H9 (cell line): ENCODE measurements at regions not wholly inside any gene's neighbourhood (a gene's known extent, or its start where the extent isn't known, plus 50 kb on each side); places are given as distances from the start of the nearest gene placed in this dataset.

Source experiments
- DNase-seq: peaks from one replicate; pipeline ENCODE4 v3.0.0-alpha.2; 2017
- H2AFZ ChIP-seq: one replicate; pipeline ENCODE4 v1.6.1; 2013; ENCODE audit warnings: mild to moderate bottlenecking, low read length, control low read depth, moderate library complexity
- H2AK5ac ChIP-seq: 2 replicates; pipeline ENCODE4 v1.6.1; 2013; ENCODE audit warnings: low read length, control low read depth, mixed read lengths; ENCODE audit not compliant: insufficient read length
- H2BK120ac ChIP-seq: one replicate; pipeline ENCODE4 v1.6.1; 2013; ENCODE audit warnings: low read depth, mild to moderate bottlenecking, low read length, control low read depth, inconsistent platforms; ENCODE audit not compliant: poor library complexity, severe bottlenecking
- H2BK12ac ChIP-seq: 2 replicates; pipeline ENCODE4 v1.6.1; 2013; ENCODE audit warnings: low read length, control low read depth, mixed read lengths, low read depth; ENCODE audit not compliant: insufficient read length
- H2BK15ac ChIP-seq: 2 replicates; pipeline ENCODE4 v1.6.1; 2013; ENCODE audit warnings: low read depth, low read length, control low read depth
- H2BK20ac ChIP-seq: one replicate; pipeline ENCODE4 v1.6.1; 2013; ENCODE audit warnings: low read depth, mild to moderate bottlenecking, low read length, control low read depth, inconsistent platforms; ENCODE audit not compliant: poor library complexity, severe bottlenecking
- H2BK5ac ChIP-seq: 2 replicates; pipeline ENCODE4 v1.6.1; 2013; ENCODE audit warnings: low read length, control low read depth, mixed read lengths; ENCODE audit not compliant: insufficient read length
- H3K14ac ChIP-seq: 2 replicates; pipeline ENCODE4 v1.6.1; 2013; ENCODE audit warnings: low read length, control low read depth; ENCODE audit not compliant: insufficient read depth
- H3K18ac ChIP-seq: 2 replicates; pipeline ENCODE4 v1.6.1; 2013; ENCODE audit warnings: low read depth, mild to moderate bottlenecking, mixed read lengths, low read length, control low read depth; ENCODE audit not compliant: insufficient read length
- H3K23ac ChIP-seq: 2 replicates; pipeline ENCODE4 v1.6.1; 2013; ENCODE audit warnings: low read length, control low read depth, mixed read lengths, low read depth; ENCODE audit not compliant: insufficient read length
- H3K23me2 ChIP-seq: 2 replicates; pipeline ENCODE4 v1.6.1; 2013; ENCODE audit warnings: low read depth, mild to moderate bottlenecking, mixed read lengths, low read length, control low read depth; ENCODE audit not compliant: insufficient read length, poor library complexity, severe bottlenecking
- H3K27ac ChIP-seq: 2 replicates; pipeline ENCODE4 v1.5.1; 2013; ENCODE audit warnings: low read length, control low read depth, mixed read lengths, low read depth; ENCODE audit not compliant: insufficient read length
- H3K27me3 ChIP-seq: 2 replicates; pipeline ENCODE4 v1.6.1; 2013; ENCODE audit warnings: low read length, control low read depth, inconsistent platforms; ENCODE audit not compliant: insufficient read depth
- H3K4ac ChIP-seq: 2 replicates; pipeline ENCODE4 v1.6.1; 2013; ENCODE audit warnings: low read depth, mild to moderate bottlenecking, control low read depth, inconsistent platforms, low read length, moderate library complexity
- H3K4me1 ChIP-seq: 2 replicates; pipeline ENCODE4 v1.6.1; 2013; ENCODE audit warnings: low read length, control low read depth, inconsistent platforms; ENCODE audit not compliant: insufficient read depth
- H3K4me2 ChIP-seq: 2 replicates; pipeline ENCODE4 v1.6.1; 2013; ENCODE audit warnings: low read length, control low read depth, mixed read lengths; ENCODE audit not compliant: insufficient read length, insufficient read depth
- H3K56ac ChIP-seq: 2 replicates; pipeline ENCODE4 v1.6.1; 2013; ENCODE audit warnings: low read depth, mild to moderate bottlenecking, mixed read lengths, low read length, control low read depth; ENCODE audit not compliant: insufficient read length
- H3K79me1 ChIP-seq: 2 replicates; pipeline ENCODE4 v1.6.1; 2013; ENCODE audit warnings: low read depth, mild to moderate bottlenecking, moderate library complexity, low read length, control low read depth, inconsistent platforms; ENCODE audit not compliant: insufficient read depth, poor library complexity, severe bottlenecking
- H3K79me2 ChIP-seq: 2 replicates; pipeline ENCODE4 v1.6.1; 2013; ENCODE audit warnings: low read length, control low read depth, inconsistent platforms; ENCODE audit not compliant: insufficient read depth
- H3K9ac ChIP-seq: 2 replicates; pipeline ENCODE4 v1.6.1; 2013; ENCODE audit warnings: low read length, control low read depth, mixed read lengths; ENCODE audit not compliant: insufficient read length; ENCODE audit errors: extremely low read depth
- H3K9me3 ChIP-seq: one replicate; pipeline ENCODE4 v1.6.1; 2013; ENCODE audit warnings: low read depth, low read length, inconsistent platforms; ENCODE audit not compliant: control insufficient read depth
- H3T11ph ChIP-seq: one replicate; pipeline ENCODE4 v1.6.1; 2013; ENCODE audit warnings: mild to moderate bottlenecking, low read length, control low read depth, inconsistent platforms
- H4K20me1 ChIP-seq: one replicate; pipeline ENCODE4 v1.6.1; 2013; ENCODE audit not compliant: control insufficient read depth, insufficient read length, insufficient read depth
- H4K5ac ChIP-seq: 2 replicates; pipeline ENCODE4 v1.6.1; 2013; ENCODE audit warnings: low read depth, mild to moderate bottlenecking, mixed read lengths, low read length, control low read depth; ENCODE audit not compliant: insufficient read length
- H4K8ac ChIP-seq: replicated peaks from 2 replicates; pipeline ENCODE4 v1.6.1; 2013; ENCODE audit warnings: low read length, control low read depth, mixed read lengths, low read depth; ENCODE audit not compliant: insufficient read length
- H4K91ac ChIP-seq: 2 replicates; pipeline ENCODE4 v1.6.1; 2013; ENCODE audit warnings: low read depth, mild to moderate bottlenecking, moderate library complexity, mixed read lengths, low read length, control low read depth; ENCODE audit not compliant: insufficient read length
- H3K27ac Mint-ChIP-seq, 3 experiments: 2 replicates in 2 of 3; 3 replicates in 1 of 3; pipeline ENCODE4 v1.8.0; 2020 to 2021; ENCODE audit warnings: mixed read lengths in 3 of 3, mild to moderate bottlenecking in 1 of 3, moderate library complexity in 1 of 3
- H3K27me3 Mint-ChIP-seq: 2 replicates; pipeline ENCODE4 v1.8.0; 2021; ENCODE audit warnings: low read depth, mild to moderate bottlenecking, moderate library complexity, mixed read lengths
- H3K36me3 Mint-ChIP-seq, 3 experiments: 2 replicates in 2 of 3; 3 replicates in 1 of 3; pipeline ENCODE4 v1.8.0; 2020 to 2021; ENCODE audit warnings: low read depth in 3 of 3, mixed read lengths in 3 of 3; ENCODE audit not compliant: insufficient read depth in 1 of 3
- H3K4me1 Mint-ChIP-seq, 2 experiments: 2 replicates each; pipeline ENCODE4 v1.8.0; 2020; ENCODE audit warnings: mixed read lengths in 2 of 2
- H3K4me3 Mint-ChIP-seq, 2 experiments: 2 replicates in 1 of 2; 3 replicates in 1 of 2; pipeline ENCODE4 v1.8.0; 2020 to 2021; ENCODE audit warnings: mild to moderate bottlenecking in 2 of 2, mixed read lengths in 2 of 2, moderate library complexity in 1 of 2
- H3K9me3 Mint-ChIP-seq, 2 experiments: 2 replicates in 1 of 2; 3 replicates in 1 of 2; pipeline ENCODE4 v1.8.0; 2020; ENCODE audit warnings: mild to moderate bottlenecking in 2 of 2, mixed read lengths in 2 of 2, moderate library complexity in 1 of 2
- WGBS: extraction: QIAGEN DNeasy Blood & Tissue Kit; methylation state at CpG from one replicate; pipeline ENCODE4 v1.1.7; 2013; ENCODE audit warnings: missing lambda C conversion rate, low lambda C conversion rate, mixed read lengths; ENCODE audit not compliant: insufficient read length; ENCODE audit errors: extremely low coverage; 5-methylcytosine and 5-hydroxymethylcytosine counted together
- TF ChIP-seq, protein P1 (sequence below): fragments of 200-600 bp; sonication (generic); conservative IDR thresholded peaks from 3 replicates; pipeline ENCODE4 v1.8.0; 2021; ENCODE audit warnings: antibody characterized with exemption, mild to moderate bottlenecking

DNA sequence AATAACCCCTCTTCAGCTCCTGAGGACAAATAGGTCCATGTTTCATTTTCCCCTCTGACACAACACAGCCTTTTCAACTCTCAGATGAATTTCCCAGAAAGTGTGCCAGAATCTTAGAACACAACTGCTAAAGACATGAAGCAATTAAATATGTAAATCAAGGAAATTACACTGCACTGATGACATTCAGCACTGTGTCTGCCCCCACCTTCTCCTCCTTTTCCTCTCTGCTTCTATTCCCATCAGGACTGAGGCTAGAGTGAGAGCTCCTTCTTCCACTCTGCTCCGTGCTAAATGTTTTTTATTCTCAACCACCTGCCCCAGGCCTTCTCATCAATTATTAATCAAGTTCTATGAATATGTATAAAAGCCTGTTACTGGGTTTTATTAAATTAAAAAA lies 596.1 kb downstream of the TUSC7 start:
- no peaks in the 10 kb centered on the region for H3K36me3 Mint-ChIP-seq
- H3K27me3 Mint-ChIP-seq, result no peaks in the 10 kb centered on the region
- no CpG with 5 or more reads among the region's 1 CpG for WGBS
- no peak overlapping the region for H3K27ac ChIP-seq
- no peaks in the 10 kb centered on the region for H3K4me1 ChIP-seq
- H3K9ac ChIP-seq, result no peak overlapping the region
- no peaks in the 10 kb centered on the region for H3K79me2 ChIP-seq
- H2BK15ac ChIP-seq, result no peak overlapping the region
- no peak overlapping the region for H4K5ac ChIP-seq
- H2AK5ac ChIP-seq, result no peak overlapping the region
- no peak overlapping the region for H3T11ph ChIP-seq
- H4K91ac ChIP-seq, result no peak overlapping the region
- no peak overlapping the region for H3K27ac Mint-ChIP-seq
- no peak overlapping the region for H2BK120ac ChIP-seq
- H3K4me3 Mint-ChIP-seq, result no peak overlapping the region
- no peak overlapping the region for H4K8ac ChIP-seq
- H3K4me1 Mint-ChIP-seq, result no peaks in the 10 kb centered on the region
- H3K4ac ChIP-seq, result no peak overlapping the region
- no peaks in the 10 kb centered on the region for H3K9me3 ChIP-seq
- no peak overlapping the region for H2BK12ac ChIP-seq
- no peak overlapping the region for H3K23ac ChIP-seq
- H3K4me2 ChIP-seq, result no peak overlapping the region
- H3K14ac ChIP-seq, result no peak overlapping the region
- no peaks in the 10 kb centered on the region for H3K27me3 ChIP-seq
- no peak overlapping the region for H2AFZ ChIP-seq
- H3K79me1 ChIP-seq, result no peaks in the 10 kb centered on the region
- H3K18ac ChIP-seq, result no peak overlapping the region
- DNase-seq, result no peak
- H2BK20ac ChIP-seq, result no peak overlapping the region
- H2BK5ac ChIP-seq, result no peak overlapping the region
- no peak overlapping the region for H3K56ac ChIP-seq
- H4K20me1 ChIP-seq, result no peaks in the 10 kb centered on the region
- no peaks in the 10 kb centered on the region for H3K9me3 Mint-ChIP-seq
- TF ChIP-seq, protein P1, sequence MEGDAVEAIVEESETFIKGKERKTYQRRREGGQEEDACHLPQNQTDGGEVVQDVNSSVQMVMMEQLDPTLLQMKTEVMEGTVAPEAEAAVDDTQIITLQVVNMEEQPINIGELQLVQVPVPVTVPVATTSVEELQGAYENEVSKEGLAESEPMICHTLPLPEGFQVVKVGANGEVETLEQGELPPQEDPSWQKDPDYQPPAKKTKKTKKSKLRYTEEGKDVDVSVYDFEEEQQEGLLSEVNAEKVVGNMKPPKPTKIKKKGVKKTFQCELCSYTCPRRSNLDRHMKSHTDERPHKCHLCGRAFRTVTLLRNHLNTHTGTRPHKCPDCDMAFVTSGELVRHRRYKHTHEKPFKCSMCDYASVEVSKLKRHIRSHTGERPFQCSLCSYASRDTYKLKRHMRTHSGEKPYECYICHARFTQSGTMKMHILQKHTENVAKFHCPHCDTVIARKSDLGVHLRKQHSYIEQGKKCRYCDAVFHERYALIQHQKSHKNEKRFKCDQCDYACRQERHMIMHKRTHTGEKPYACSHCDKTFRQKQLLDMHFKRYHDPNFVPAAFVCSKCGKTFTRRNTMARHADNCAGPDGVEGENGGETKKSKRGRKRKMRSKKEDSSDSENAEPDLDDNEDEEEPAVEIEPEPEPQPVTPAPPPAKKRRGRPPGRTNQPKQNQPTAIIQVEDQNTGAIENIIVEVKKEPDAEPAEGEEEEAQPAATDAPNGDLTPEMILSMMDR, result no peak
- H3K23me2 ChIP-seq, result no peaks in the 10 kb centered on the region
